ENCODE measurements at regions not wholly inside any gene's neighbourhood (a gene's known extent, or its start where the extent isn't known, plus 50 kb on each side); places are given as distances from the start of the nearest gene placed in this dataset.
A peak's percentile ranks its signal among the peaks of the same experiment; 100 is the strongest.

DNA sequence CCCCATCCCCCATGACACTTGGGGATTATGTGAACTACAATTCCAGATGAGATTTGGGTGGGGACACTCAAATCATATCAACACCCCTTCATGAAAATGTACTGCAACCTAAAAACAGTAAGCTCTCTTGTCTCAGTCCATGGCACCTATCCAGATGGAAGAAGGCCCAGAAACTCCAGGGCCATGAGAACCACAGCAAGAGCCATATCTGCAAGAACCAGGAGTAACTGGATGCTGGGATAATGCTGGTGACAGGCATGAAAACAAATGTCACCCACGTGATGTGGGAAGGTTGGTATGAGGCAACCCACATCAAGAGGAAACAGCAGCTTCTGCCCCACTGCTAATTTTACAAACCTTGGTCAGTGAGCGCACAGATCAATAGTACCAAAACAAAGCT, 400.1 kb upstream of the ERCC4 start:
- ATAC-seq: no peak
- Histone ChIP-seq H3K4me3 (no peak overlapping the region), H2AFZ (ENCODE audit: control insufficient read depth, low read depth, low read length) (no peak overlapping the region), H3K9me3 (replicated peaks; ENCODE audit: control insufficient read depth, insufficient read depth, low read length) (no peaks in the 10 kb centered on the region; the same call in 2 of the 3 replicates), H3K27me3 (replicated peaks in 1 of 2; ENCODE audit: control insufficient read depth in 2 of 2, insufficient read depth in 2 of 2, low read length in 1 of 2) (no peaks in the 10 kb centered on the region), H3K9ac (ENCODE audit: control insufficient read depth, insufficient read depth, low read length) (no peak overlapping the region), H3K4me2 (ENCODE audit: control insufficient read depth, insufficient read depth) (no peak overlapping the region), H3K4me1 (ENCODE audit: control insufficient read depth, insufficient read depth, low read length) (no peaks in the 10 kb centered on the region), H3K79me2 (ENCODE audit: control insufficient read depth, insufficient read depth, low read length) (no peaks in the 10 kb centered on the region), H3K36me3 (ENCODE audit: control insufficient read depth in 2 of 2, insufficient read depth in 2 of 2, low read length in 1 of 2) (no peaks in the 10 kb centered on the region), H3K27ac (ENCODE audit: control insufficient read depth, insufficient read depth) (no peak overlapping the region), H4K20me1 (ENCODE audit: control insufficient read depth, insufficient read depth) (no peaks in the 10 kb centered on the region)
- ChIA-PET CTCF (no interaction called here), POLR2A (interaction anchor here (0.7 kb wide), 2 partner anchors 98 to 278 kb away, joined by 4 to 8 read pairs; no protein-coding TSS in a partner anchor), RAD21 (ENCODE audit: unreplicated experiment) (no interaction called here), SMC1A (ENCODE audit: uncharacterized antibody, unreplicated experiment) (interaction anchor here (0.9 to 1.1 kb wide), 2 partner anchors 11 to 360 kb away, joined by 3 read pairs; no protein-coding TSS in a partner anchor)
- no TSS peak for BruUV-seq (replicated peaks)
- no peak for FAIRE-seq
- TF ChIP-seq MYC (IDR thresholded peaks at IDR 0.05; ENCODE audit: insufficient read depth, insufficient read length, insufficient replicate concordance, low read length, severe bottlenecking) (no peak), YBX1 (IDR thresholded peaks at IDR 0.05) (no peak)
- 32% methylated on average over 2 of the region's 2 CpGs for WGBS (ENCODE audit: insufficient coverage, insufficient replicate concordance, low lambda C conversion rate, missing lambda C conversion rate)
- intact Hi-C loops (cut with micrococcal nuclease; ENCODE audit: unreplicated experiment): no loop called here
- in situ Hi-C loops (cut with MboI): no loop called here
- DNase-seq (ENCODE audit: low read depth, low spot score): no peak

DNA sequence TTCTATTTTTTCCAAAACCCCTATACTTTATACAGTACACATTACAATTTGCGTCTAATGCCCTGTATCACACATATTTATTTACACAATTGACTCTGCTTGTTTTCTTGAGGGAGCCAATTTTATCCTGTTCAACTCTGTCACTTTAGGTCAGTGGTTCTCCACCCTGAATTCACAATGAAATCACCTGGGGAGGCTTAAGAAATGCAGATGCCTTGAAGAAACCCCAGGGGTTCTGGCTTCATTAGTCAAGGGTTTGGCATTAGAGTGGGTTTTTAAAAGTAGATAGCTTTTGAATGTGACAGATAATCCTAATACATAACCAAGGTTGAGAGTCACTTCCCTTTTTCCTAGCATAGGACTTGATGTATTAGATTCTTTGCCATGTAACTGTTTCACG, 398.6 kb upstream of the ERCC4 start:
- no peaks in the 10 kb centered on the region for H3K4me1 ChIP-seq (ENCODE audit: control insufficient read depth, insufficient read depth, low read length)
- no TSS peak for BruUV-seq (replicated peaks)
- H3K4me3 ChIP-seq: no peak overlapping the region
- intact Hi-C loops (cut with micrococcal nuclease; ENCODE audit: unreplicated experiment): no loop called here
- no peak overlapping the region for H2AFZ ChIP-seq (ENCODE audit: control insufficient read depth, low read depth, low read length)
- WGBS (ENCODE audit: insufficient coverage, insufficient replicate concordance, low lambda C conversion rate, missing lambda C conversion rate): 41% methylated on average over 2 of the region's 2 CpGs
- DNase-seq (ENCODE audit: low read depth, low spot score): no peak
- ChIA-PET CTCF (interaction anchor here (0.6 to 1.0 kb wide), 2 partner anchors 31 to 447 kb away, joined by 3 read pairs; no protein-coding TSS in a partner anchor), POLR2A (no interaction called here), SMC1A (ENCODE audit: uncharacterized antibody, unreplicated experiment) (interaction anchor here (1.3 to 3.3 kb wide), 4 partner anchors 10 to 65 kb away, joined by 3 to 13 read pairs (median 4); no protein-coding TSS in a partner anchor), RAD21 (ENCODE audit: unreplicated experiment) (interaction anchor here (1.0 kb wide), 1 partner anchor 64 kb away, joined by 3 read pairs; no protein-coding TSS in a partner anchor)
- FAIRE-seq: no peak
- H3K4me2 ChIP-seq (ENCODE audit: control insufficient read depth, insufficient read depth): no peak overlapping the region
- H3K27me3 ChIP-seq (replicated peaks in 1 of 2; ENCODE audit: control insufficient read depth in 2 of 2, insufficient read depth in 2 of 2, low read length in 1 of 2): no peaks in the 10 kb centered on the region
- no peaks in the 10 kb centered on the region for H3K79me2 ChIP-seq (ENCODE audit: control insufficient read depth, insufficient read depth, low read length)
- no peaks in the 10 kb centered on the region for H3K36me3 ChIP-seq (ENCODE audit: control insufficient read depth in 2 of 2, insufficient read depth in 2 of 2, low read length in 1 of 2)
- H3K9me3 ChIP-seq (replicated peaks; ENCODE audit: control insufficient read depth, insufficient read depth, low read length): no peaks in the 10 kb centered on the region; the same call in 2 of the 3 replicates
- no peak overlapping the region for H3K27ac ChIP-seq (ENCODE audit: control insufficient read depth, insufficient read depth)
- in situ Hi-C loops (cut with MboI): no loop called here
- no peak for ATAC-seq
- no peaks in the 10 kb centered on the region for H4K20me1 ChIP-seq (ENCODE audit: control insufficient read depth, insufficient read depth)
- TF ChIP-seq SRF (IDR thresholded peaks at IDR 0.05; ENCODE audit: low read depth in 2 of 2, low read length in 2 of 2): no peak
- TF ChIP-seq, protein P1, sequence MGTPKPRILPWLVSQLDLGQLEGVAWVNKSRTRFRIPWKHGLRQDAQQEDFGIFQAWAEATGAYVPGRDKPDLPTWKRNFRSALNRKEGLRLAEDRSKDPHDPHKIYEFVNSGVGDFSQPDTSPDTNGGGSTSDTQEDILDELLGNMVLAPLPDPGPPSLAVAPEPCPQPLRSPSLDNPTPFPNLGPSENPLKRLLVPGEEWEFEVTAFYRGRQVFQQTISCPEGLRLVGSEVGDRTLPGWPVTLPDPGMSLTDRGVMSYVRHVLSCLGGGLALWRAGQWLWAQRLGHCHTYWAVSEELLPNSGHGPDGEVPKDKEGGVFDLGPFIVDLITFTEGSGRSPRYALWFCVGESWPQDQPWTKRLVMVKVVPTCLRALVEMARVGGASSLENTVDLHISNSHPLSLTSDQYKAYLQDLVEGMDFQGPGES (IDR thresholded peaks at IDR 0.05): no peak
- TF ChIP-seq BRCA1 (IDR thresholded peaks at IDR 0.05; ENCODE audit: low read depth, low read length): no peak
- no peak for TF ChIP-seq ETV6 (conservative IDR thresholded peaks at IDR 0.05 in 1 of 2, IDR thresholded peaks at IDR 0.05 in 1 of 2; ENCODE audit: borderline replicate concordance in 1 of 2, low read depth in 1 of 2)
- peak; percentile 50; the same call in 1 of the 2 replicates for TF ChIP-seq SPI1 (IDR thresholded peaks at IDR 0.05; ENCODE audit: borderline replicate concordance, insufficient read depth, low read depth, low read length)
- TF ChIP-seq, protein P2, sequence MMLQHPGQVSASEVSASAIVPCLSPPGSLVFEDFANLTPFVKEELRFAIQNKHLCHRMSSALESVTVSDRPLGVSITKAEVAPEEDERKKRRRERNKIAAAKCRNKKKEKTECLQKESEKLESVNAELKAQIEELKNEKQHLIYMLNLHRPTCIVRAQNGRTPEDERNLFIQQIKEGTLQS (IDR thresholded peaks at IDR 0.05; ENCODE audit: borderline replicate concordance, extremely low read depth, low read depth, low read length): no peak
- H3K9ac ChIP-seq (ENCODE audit: control insufficient read depth, insufficient read depth, low read length): no peak overlapping the region
